ENCODE measurements at regions not wholly inside any gene's neighbourhood (a gene's known extent, or its start where the extent isn't known, plus 50 kb on each side); places are given as distances from the start of the nearest gene placed in this dataset.

- Histone ChIP-seq H4K20me1 (ENCODE audit: insufficient read depth, low read length) (no peaks in the 10 kb centered on the region), H3K27ac (ENCODE audit: low read depth, low read length, poor library complexity, severe bottlenecking) (no peak overlapping the region), H3K79me2 (ENCODE audit: insufficient read depth, low read depth, low read length) (no peaks in the 10 kb centered on the region), H3K36me3 (ENCODE audit: insufficient read depth, low read length) (no peaks in the 10 kb centered on the region), H3K4me1 (ENCODE audit: insufficient read depth, low read length, poor library complexity, severe bottlenecking) (no peaks in the 10 kb centered on the region), H3K4me3 (ENCODE audit: low read depth, low read length, poor library complexity, severe bottlenecking) (no peak overlapping the region), H3K9me3 (ENCODE audit: low read length) (no peaks in the 10 kb centered on the region), H2AFZ (ENCODE audit: low read length) (no peak overlapping the region), H3K9me2 (ENCODE audit: insufficient read depth, low read length) (no peaks in the 10 kb centered on the region), H3K4me2 (ENCODE audit: low read length) (no peak overlapping the region)
- intact Hi-C loops (cut with micrococcal nuclease; ENCODE audit: unreplicated experiment): no loop called here
- POLR2A ChIA-PET: no interaction called here
- BruUV-seq (replicated peaks): no TSS peak
- DNase-seq (ENCODE audit: low spot score): no peak
- CTCF ChIA-PET (ENCODE audit: unreplicated experiment): no interaction called here
- TF ChIP-seq CTCF (conservative IDR thresholded peaks at IDR 0.05; ENCODE audit: low read length) (no peak), EZH2phosphoT487 (IDR thresholded peaks at IDR 0.05; ENCODE audit: borderline replicate concordance, low read depth, low read length) (no peak)
These were observed 285.7 kb upstream of the SEL1L start for GRCh38 chr14:81819344-81819743.

GRCh38 chr14:81819910-81820309 is 286.3 kb upstream of the SEL1L start:
- no peaks in the 10 kb centered on the region for H3K4me1 ChIP-seq (ENCODE audit: insufficient read depth, low read length, poor library complexity, severe bottlenecking)
- no TSS peak for BruUV-seq (replicated peaks)
- intact Hi-C loops (cut with micrococcal nuclease; ENCODE audit: unreplicated experiment): no loop called here
- ChIA-PET POLR2A (interaction anchor here (0.7 kb wide), 1 partner anchor 868 kb away, joined by 3 read pairs; no protein-coding TSS in a partner anchor), CTCF (ENCODE audit: unreplicated experiment) (no interaction called here)
- no peaks in the 10 kb centered on the region for H4K20me1 ChIP-seq (ENCODE audit: insufficient read depth, low read length)
- H3K4me2 ChIP-seq (ENCODE audit: low read length): no peak overlapping the region
- no peaks in the 10 kb centered on the region for H3K79me2 ChIP-seq (ENCODE audit: insufficient read depth, low read depth, low read length)
- no peak overlapping the region for H3K27ac ChIP-seq (ENCODE audit: low read depth, low read length, poor library complexity, severe bottlenecking)
- no peaks in the 10 kb centered on the region for H3K36me3 ChIP-seq (ENCODE audit: insufficient read depth, low read length)
- no peak overlapping the region for H3K4me3 ChIP-seq (ENCODE audit: low read depth, low read length, poor library complexity, severe bottlenecking)
- no peaks in the 10 kb centered on the region for H3K9me2 ChIP-seq (ENCODE audit: insufficient read depth, low read length)
- no peak for DNase-seq (ENCODE audit: low spot score)
- H2AFZ ChIP-seq (ENCODE audit: low read length): no peak overlapping the region
- TF ChIP-seq EZH2phosphoT487 (IDR thresholded peaks at IDR 0.05; ENCODE audit: borderline replicate concordance, low read depth, low read length): no peak
- no peak for TF ChIP-seq CTCF (conservative IDR thresholded peaks at IDR 0.05; ENCODE audit: low read length)
- no peaks in the 10 kb centered on the region for H3K9me3 ChIP-seq (ENCODE audit: low read length)

GRCh38 chr14:81826081-81826480 is 292.4 kb upstream of the SEL1L start:
- no peak for DNase-seq (ENCODE audit: low spot score)
- intact Hi-C loops (cut with micrococcal nuclease; ENCODE audit: unreplicated experiment): no loop called here
- Histone ChIP-seq H3K27ac (ENCODE audit: low read depth, low read length, poor library complexity, severe bottlenecking) (no peak overlapping the region), H2AFZ (ENCODE audit: low read length) (no peak overlapping the region), H3K9me3 (ENCODE audit: low read length) (no peaks in the 10 kb centered on the region), H3K9me2 (ENCODE audit: insufficient read depth, low read length) (no peaks in the 10 kb centered on the region), H4K20me1 (ENCODE audit: insufficient read depth, low read length) (no peaks in the 10 kb centered on the region), H3K4me2 (ENCODE audit: low read length) (no peak overlapping the region), H3K4me3 (ENCODE audit: low read depth, low read length, poor library complexity, severe bottlenecking) (no peak overlapping the region), H3K4me1 (ENCODE audit: insufficient read depth, low read length, poor library complexity, severe bottlenecking) (no peaks in the 10 kb centered on the region), H3K79me2 (ENCODE audit: insufficient read depth, low read depth, low read length) (no peaks in the 10 kb centered on the region), H3K36me3 (ENCODE audit: insufficient read depth, low read length) (no peaks in the 10 kb centered on the region)
- TF ChIP-seq CTCF (conservative IDR thresholded peaks at IDR 0.05; ENCODE audit: low read length) (no peak), EZH2phosphoT487 (IDR thresholded peaks at IDR 0.05; ENCODE audit: borderline replicate concordance, low read depth, low read length) (no peak)
- CTCF ChIA-PET (ENCODE audit: unreplicated experiment): no interaction called here
- POLR2A ChIA-PET: interaction anchor here (1.0 to 1.2 kb wide), 2 partner anchors 10 to 63 kb away, joined by 3 read pairs; no protein-coding TSS in a partner anchor
- BruUV-seq (replicated peaks): no TSS peak

Data from OCI-LY7 (cell line).